Caco-2 (cell line): ENCODE measurements at regions not wholly inside any gene's neighbourhood (a gene's known extent, or its start where the extent isn't known, plus 50 kb on each side); places are given as distances from the start of the nearest gene placed in this dataset.

ENCODE experiments used
- BruUV-seq: library from RNA; stranded (reverse); fragments of 400-500 nt; replicated peaks from 2 replicates; lab custom pipeline; 2021; lab: Mats Ljungman, UMichigan
- CTCF ChIA-PET: fragments of 300-600 bp; sonication (Branson Sonifier 250); formaldehyde crosslinking; loops from one replicate; lab custom pipeline; 2022; ENCODE audit warnings: antibody characterized with exemption; lab: Charles Lee
- POLR2A ChIA-PET: fragments of 300-600 bp; sonication (Branson Sonifier 250); formaldehyde crosslinking; loops from one replicate; lab custom pipeline; 2022; ENCODE audit warnings: antibody characterized with exemption; lab: Charles Lee
- DNase-seq, 2 experiments: peaks; one replicate each; pipeline versions ENCODE4 v3.0.0 to v3.0.0-alpha.2; 2020 to 2022
- H3K27me3 ChIP-seq: replicated peaks from 2 replicates; pipeline ENCODE4 v1.6.0; 2011; ENCODE audit warnings: low read length; ENCODE audit not compliant: control insufficient read depth, insufficient read depth
- H3K36me3 ChIP-seq: 2 replicates; pipeline ENCODE4 v1.5.1; 2011; ENCODE audit warnings: low read length; ENCODE audit not compliant: control insufficient read depth, insufficient read depth
- H3K4me1 ChIP-seq: fragments of 250-450 bp; sonication (Bioruptor Pico); 2 replicates; pipeline ENCODE4 v1.5.1; 2020; ENCODE audit warnings: mild to moderate bottlenecking
- H3K4me3 ChIP-seq: 2 replicates; pipeline ENCODE4 v1.5.1; 2011; ENCODE audit warnings: low read depth, mild to moderate bottlenecking, control low read depth, low read length
- H3K9me3 ChIP-seq: fragments of 250-450 bp; sonication (Bioruptor Pico); 2 replicates; pipeline ENCODE4 v1.5.1; 2020; ENCODE audit warnings: mild to moderate bottlenecking, moderate library complexity
- H3K27ac Mint-ChIP-seq: one replicate; pipeline ENCODE4 v1.8.0; 2022; ENCODE audit warnings: mixed read lengths; ENCODE audit not compliant: unreplicated experiment
- H3K27me3 Mint-ChIP-seq: one replicate; pipeline ENCODE4 v1.8.0; 2022; ENCODE audit warnings: mixed read lengths; ENCODE audit not compliant: insufficient read depth, unreplicated experiment
- H3K36me3 Mint-ChIP-seq: one replicate; pipeline ENCODE4 v1.8.0; 2022; ENCODE audit warnings: mild to moderate bottlenecking, mixed read lengths; ENCODE audit not compliant: insufficient read depth, unreplicated experiment
- H3K4me1 Mint-ChIP-seq: one replicate; pipeline ENCODE4 v1.8.0; 2022; ENCODE audit warnings: low read depth, mixed read lengths; ENCODE audit not compliant: unreplicated experiment
- H3K4me3 Mint-ChIP-seq: one replicate; pipeline ENCODE4 v1.8.0; 2022; ENCODE audit warnings: mild to moderate bottlenecking, moderate library complexity, mixed read lengths; ENCODE audit not compliant: unreplicated experiment
- H3K9me3 Mint-ChIP-seq: one replicate; pipeline ENCODE4 v1.8.0; 2022; ENCODE audit warnings: mixed read lengths; ENCODE audit not compliant: unreplicated experiment
- CTCF ChIP-seq, 2 experiments: fragments of 200-600 bp in 1 of 2; IDR thresholded peaks; 1 replicate in 1 of 2; 2 replicates in 1 of 2; pipeline versions ENCODE4 v1.5.1 to v1.8.0; 2011 to 2022; ENCODE audit warnings: antibody characterized with exemption in 1 of 2, control low read depth in 1 of 2, inconsistent platforms in 1 of 2, low read depth in 1 of 2, low read length in 1 of 2, mild to moderate bottlenecking in 1 of 2, moderate library complexity in 1 of 2; ENCODE audit not compliant: insufficient read depth in 1 of 2, severe bottlenecking in 1 of 2, unreplicated experiment in 1 of 2
- intact Hi-C: fragments of 100-400 bp; cut with micrococcal nuclease; formaldehyde crosslinking; loops from one replicate; pipeline ENCODE4 v1.10.0; 2022; ENCODE audit not compliant: unreplicated experiment

DNA sequence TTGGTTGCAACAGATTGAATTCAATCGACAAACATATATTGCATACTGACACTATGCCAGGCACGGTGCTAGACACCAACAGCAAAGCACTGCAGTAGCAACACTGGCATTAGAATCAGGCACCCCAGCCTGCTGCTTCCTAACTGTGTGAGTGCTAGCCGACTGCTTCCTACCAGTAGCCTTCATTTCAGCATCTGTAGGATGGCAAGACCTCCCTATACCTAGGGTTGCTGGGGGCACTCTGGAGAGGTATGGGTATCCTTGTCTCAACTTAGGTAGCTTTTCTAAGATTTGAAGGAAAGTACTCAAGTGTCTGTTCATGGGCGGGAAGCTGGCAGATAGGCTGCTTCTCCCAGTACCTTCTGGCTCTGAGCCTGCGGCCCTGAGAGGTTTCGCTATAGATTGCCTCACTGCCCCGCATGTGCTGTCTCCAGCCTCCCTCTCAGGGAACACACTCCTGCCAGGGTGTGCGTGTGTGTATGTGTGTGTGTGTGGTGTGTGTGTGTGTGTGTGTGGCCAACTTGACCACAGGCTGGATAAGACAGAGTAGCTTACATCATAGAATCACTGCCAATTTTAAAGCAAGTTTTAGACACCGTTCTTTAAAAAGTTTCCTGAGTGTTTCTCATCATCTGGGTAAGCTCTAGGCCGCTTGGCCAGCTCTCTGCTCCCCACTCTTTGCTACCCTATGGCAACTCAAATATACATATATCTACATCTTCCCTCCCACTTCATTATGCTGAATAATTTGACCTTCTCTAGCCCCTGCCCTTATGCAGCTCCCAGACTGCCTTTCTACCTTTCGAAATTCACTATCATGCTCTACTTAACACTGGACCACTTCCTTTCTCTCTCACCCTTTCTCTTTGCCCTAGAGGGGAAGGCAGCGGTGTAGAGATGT, 97.0 kb upstream of the PJA1 start:
- no peak overlapping the region for H3K4me3 ChIP-seq
- TF ChIP-seq CTCF (IDR thresholded peaks at IDR 0.05; ENCODE audit: insufficient read depth in 1 of 2, low read depth in 1 of 2, low read length in 1 of 2, severe bottlenecking in 1 of 2, unreplicated experiment in 1 of 2) = no peak
- no peaks in the 10 kb centered on the region for H3K4me1 Mint-ChIP-seq
- H3K27ac Mint-ChIP-seq = no peak overlapping the region
- H3K4me3 Mint-ChIP-seq = no peak overlapping the region
- no peaks in the 10 kb centered on the region for H3K27me3 Mint-ChIP-seq
- no peaks in the 10 kb centered on the region for H3K27me3 ChIP-seq
- no peak for DNase-seq
- intact Hi-C loops = no loop called here
- ChIA-PET CTCF (no interaction called here), POLR2A (no interaction called here)
- no peaks in the 10 kb centered on the region for H3K4me1 ChIP-seq
- BruUV-seq = no TSS peak
- H3K36me3 ChIP-seq = no peaks in the 10 kb centered on the region
- no peaks in the 10 kb centered on the region for H3K9me3 ChIP-seq
- no peaks in the 10 kb centered on the region for H3K36me3 Mint-ChIP-seq
- no peaks in the 10 kb centered on the region for H3K9me3 Mint-ChIP-seq

DNA sequence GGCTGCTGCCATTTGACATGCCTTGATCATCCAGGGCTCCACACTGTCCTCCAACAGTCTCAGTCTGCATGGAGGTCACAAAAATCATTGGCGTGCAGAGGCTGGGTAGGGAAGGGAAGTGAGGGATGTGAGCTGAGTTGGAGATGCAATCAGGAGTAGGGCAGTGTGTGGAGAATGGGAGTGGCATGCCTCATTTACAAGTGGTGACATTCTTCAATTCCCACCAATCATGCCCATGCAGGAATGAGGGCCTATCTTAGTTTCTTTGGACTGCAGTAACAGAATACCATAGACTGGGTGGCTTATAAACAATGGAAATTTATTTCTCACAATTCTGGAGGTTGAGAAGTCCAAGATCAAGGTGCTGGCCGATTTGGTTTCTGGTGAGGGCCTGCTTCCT, 94.9 kb upstream of the PJA1 start:
- Histone ChIP-seq H3K4me1 (no peaks in the 10 kb centered on the region), H3K27me3 (no peaks in the 10 kb centered on the region), H3K36me3 (no peaks in the 10 kb centered on the region), H3K4me3 (no peak overlapping the region), H3K9me3 (no peaks in the 10 kb centered on the region)
- ChIA-PET CTCF (no interaction called here), POLR2A (no interaction called here)
- H3K4me1 Mint-ChIP-seq = no peaks in the 10 kb centered on the region
- H3K4me3 Mint-ChIP-seq = no peak overlapping the region
- H3K27ac Mint-ChIP-seq = no peak overlapping the region
- no peak for DNase-seq
- H3K9me3 Mint-ChIP-seq = no peaks in the 10 kb centered on the region
- H3K36me3 Mint-ChIP-seq = no peaks in the 10 kb centered on the region
- intact Hi-C loops = no loop called here
- no TSS peak for BruUV-seq
- TF ChIP-seq CTCF (IDR thresholded peaks at IDR 0.05; ENCODE audit: insufficient read depth in 1 of 2, low read depth in 1 of 2, low read length in 1 of 2, severe bottlenecking in 1 of 2, unreplicated experiment in 1 of 2) = no peak
- no peaks in the 10 kb centered on the region for H3K27me3 Mint-ChIP-seq

GRCh38 chrX:69258893-69259292, 93.6 kb upstream of the PJA1 start:
- no peaks in the 10 kb centered on the region for H3K27me3 ChIP-seq
- POLR2A ChIA-PET = no interaction called here
- H3K9me3 ChIP-seq = no peaks in the 10 kb centered on the region
- no peaks in the 10 kb centered on the region for H3K9me3 Mint-ChIP-seq
- CTCF ChIA-PET = no interaction called here
- intact Hi-C loops = no loop called here
- no peak overlapping the region for H3K4me3 ChIP-seq
- DNase-seq = no peak
- no peak for TF ChIP-seq CTCF (IDR thresholded peaks at IDR 0.05; ENCODE audit: insufficient read depth in 1 of 2, low read depth in 1 of 2, low read length in 1 of 2, severe bottlenecking in 1 of 2, unreplicated experiment in 1 of 2)
- H3K27ac Mint-ChIP-seq = no peak overlapping the region
- no peaks in the 10 kb centered on the region for H3K4me1 ChIP-seq
- no peak overlapping the region for H3K4me3 Mint-ChIP-seq
- no peaks in the 10 kb centered on the region for H3K27me3 Mint-ChIP-seq
- H3K36me3 ChIP-seq = no peaks in the 10 kb centered on the region
- no peaks in the 10 kb centered on the region for H3K36me3 Mint-ChIP-seq
- H3K4me1 Mint-ChIP-seq = no peaks in the 10 kb centered on the region
- no TSS peak for BruUV-seq
